Activated naive CD4-positive, alpha-beta T cell treated with anti-CD3 and anti-CD28 coated beads, Interleukin-2, amount 10 ng/mL, durations not matched to agents 7 days and 5 days (primary cell): ENCODE measurements at regions not wholly inside any gene's neighbourhood (a gene's known extent, or its start where the extent isn't known, plus 50 kb on each side); places are given as distances from the start of the nearest gene placed in this dataset.

Source experiments
- CTCF ChIA-PET: fragments of 350-600 bp; sonication (Branson Sonifier 250); formaldehyde crosslinking; loops from one replicate; lab custom pipeline; 2021; ENCODE audit warnings: antibody characterized with exemption; lab: Charles Lee
- DNase-seq: peaks from one replicate; pipeline ENCODE4 v3.0.0-alpha.2; 2020
- H3K27ac Mint-ChIP-seq: one replicate; pipeline ENCODE4 v1.8.0; 2021; ENCODE audit warnings: mild to moderate bottlenecking, moderate library complexity, mixed read lengths
- H3K27me3 Mint-ChIP-seq: one replicate; pipeline ENCODE4 v1.8.0; 2021; ENCODE audit warnings: mild to moderate bottlenecking, mixed read lengths
- H3K36me3 Mint-ChIP-seq: one replicate; pipeline ENCODE4 v1.8.0; 2021; ENCODE audit warnings: mixed read lengths
- H3K4me1 Mint-ChIP-seq: one replicate; pipeline ENCODE4 v1.8.0; 2021; ENCODE audit warnings: mixed read lengths
- H3K4me3 Mint-ChIP-seq: one replicate; pipeline ENCODE4 v1.8.0; 2021; ENCODE audit warnings: mild to moderate bottlenecking, moderate library complexity, mixed read lengths
- H3K9me3 Mint-ChIP-seq: one replicate; pipeline ENCODE4 v1.8.0; 2021; ENCODE audit warnings: mixed read lengths

GRCh38 chr6:98027898-98028297 is 744.9 kb upstream of the MMS22L start:
- no peak overlapping the region for H3K4me3 Mint-ChIP-seq
- no peaks in the 10 kb centered on the region for H3K9me3 Mint-ChIP-seq
- no peak overlapping the region for H3K27ac Mint-ChIP-seq
- no peaks in the 10 kb centered on the region for H3K27me3 Mint-ChIP-seq
- no peaks in the 10 kb centered on the region for H3K4me1 Mint-ChIP-seq
- no peaks in the 10 kb centered on the region for H3K36me3 Mint-ChIP-seq
- DNase-seq = no peak
- CTCF ChIA-PET = no interaction called here

GRCh38 chr6:98033617-98034016 is 750.6 kb upstream of the MMS22L start:
- Mint-ChIP-seq H3K4me3 (no peak overlapping the region), H3K27ac (no peak overlapping the region), H3K9me3 (no peaks in the 10 kb centered on the region), H3K36me3 (no peaks in the 10 kb centered on the region), H3K27me3 (no peaks in the 10 kb centered on the region), H3K4me1 (no peaks in the 10 kb centered on the region)
- CTCF ChIA-PET = no interaction called here
- DNase-seq = no peak

- no peak overlapping the region for H3K4me3 Mint-ChIP-seq
- no peak for DNase-seq
- H3K4me1 Mint-ChIP-seq = no peaks in the 10 kb centered on the region
- H3K9me3 Mint-ChIP-seq = no peaks in the 10 kb centered on the region
- CTCF ChIA-PET = no interaction called here
- H3K27me3 Mint-ChIP-seq = no peaks in the 10 kb centered on the region
- no peaks in the 10 kb centered on the region for H3K36me3 Mint-ChIP-seq
- no peak overlapping the region for H3K27ac Mint-ChIP-seq
Observed at GRCh38 chr6:98036344-98036923, 753.4 kb upstream of the MMS22L start.

GRCh38 chr6:98037571-98037970 is 754.6 kb upstream of the MMS22L start:
- CTCF ChIA-PET = no interaction called here
- no peaks in the 10 kb centered on the region for H3K4me1 Mint-ChIP-seq
- H3K9me3 Mint-ChIP-seq = no peaks in the 10 kb centered on the region
- H3K27ac Mint-ChIP-seq = no peak overlapping the region
- no peak for DNase-seq
- no peaks in the 10 kb centered on the region for H3K27me3 Mint-ChIP-seq
- H3K36me3 Mint-ChIP-seq = no peaks in the 10 kb centered on the region
- no peak overlapping the region for H3K4me3 Mint-ChIP-seq

- Mint-ChIP-seq H3K4me3 (no peak overlapping the region), H3K36me3 (no peaks in the 10 kb centered on the region), H3K4me1 (no peaks in the 10 kb centered on the region), H3K27me3 (no peaks in the 10 kb centered on the region), H3K9me3 (no peaks in the 10 kb centered on the region), H3K27ac (no peak overlapping the region)
- CTCF ChIA-PET = no interaction called here
- DNase-seq = no peak
Observed at GRCh38 chr6:98039443-98039842, 756.4 kb upstream of the MMS22L start.

GRCh38 chr6:98039904-98040607 is 757.0 kb upstream of the MMS22L start:
- no peak overlapping the region for H3K27ac Mint-ChIP-seq
- H3K4me3 Mint-ChIP-seq = no peak overlapping the region
- H3K9me3 Mint-ChIP-seq = no peaks in the 10 kb centered on the region
- DNase-seq = no peak
- H3K4me1 Mint-ChIP-seq = no peaks in the 10 kb centered on the region
- no peaks in the 10 kb centered on the region for H3K27me3 Mint-ChIP-seq
- H3K36me3 Mint-ChIP-seq = no peaks in the 10 kb centered on the region
- CTCF ChIA-PET = no interaction called here

GRCh38 chr6:98041056-98041455 is 758.0 kb upstream of the MMS22L start:
- Mint-ChIP-seq H3K36me3 (no peaks in the 10 kb centered on the region), H3K9me3 (no peaks in the 10 kb centered on the region), H3K27me3 (no peaks in the 10 kb centered on the region), H3K4me1 (no peaks in the 10 kb centered on the region), H3K27ac (no peak overlapping the region), H3K4me3 (no peak overlapping the region)
- DNase-seq = no peak
- CTCF ChIA-PET = no interaction called here

- Mint-ChIP-seq H3K4me3 (no peak overlapping the region), H3K27ac (no peak overlapping the region), H3K4me1 (no peaks in the 10 kb centered on the region), H3K9me3 (no peaks in the 10 kb centered on the region), H3K27me3 (no peaks in the 10 kb centered on the region), H3K36me3 (no peaks in the 10 kb centered on the region)
- DNase-seq = no peak
- CTCF ChIA-PET = no interaction called here
Observed at GRCh38 chr6:98041921-98042320, 758.9 kb upstream of the MMS22L start.

- Mint-ChIP-seq H3K36me3 (no peaks in the 10 kb centered on the region), H3K27me3 (no peaks in the 10 kb centered on the region), H3K27ac (no peak overlapping the region), H3K9me3 (no peaks in the 10 kb centered on the region), H3K4me3 (no peak overlapping the region), H3K4me1 (no peaks in the 10 kb centered on the region)
- CTCF ChIA-PET = no interaction called here
- DNase-seq = no peak
Observed at GRCh38 chr6:98044151-98044561, 761.1 kb upstream of the MMS22L start.

- CTCF ChIA-PET = no interaction called here
- DNase-seq = no peak
Observed at GRCh38 chr6:98044791-98045470, 761.9 kb upstream of the MMS22L start.

GRCh38 chr6:98047164-98047563 is 764.1 kb upstream of the MMS22L start:
- no peaks in the 10 kb centered on the region for H3K9me3 Mint-ChIP-seq
- DNase-seq = no peak
- H3K36me3 Mint-ChIP-seq = no peaks in the 10 kb centered on the region
- no peaks in the 10 kb centered on the region for H3K4me1 Mint-ChIP-seq
- H3K27me3 Mint-ChIP-seq = no peaks in the 10 kb centered on the region
- CTCF ChIA-PET = no interaction called here
- no peak overlapping the region for H3K4me3 Mint-ChIP-seq
- no peak overlapping the region for H3K27ac Mint-ChIP-seq

More at GRCh38 chr6:98044791-98045470, 761.9 kb upstream of the MMS22L start:
- no peaks in the 10 kb centered on the region for H3K9me3 Mint-ChIP-seq
- no peak overlapping the region for H3K27ac Mint-ChIP-seq
- H3K36me3 Mint-ChIP-seq = no peaks in the 10 kb centered on the region
- H3K4me3 Mint-ChIP-seq = no peak overlapping the region
- H3K27me3 Mint-ChIP-seq = no peaks in the 10 kb centered on the region
- H3K4me1 Mint-ChIP-seq = no peaks in the 10 kb centered on the region

- no peaks in the 10 kb centered on the region for H3K27me3 Mint-ChIP-seq
- CTCF ChIA-PET = no interaction called here
- H3K27ac Mint-ChIP-seq = no peak overlapping the region
- H3K36me3 Mint-ChIP-seq = no peaks in the 10 kb centered on the region
- no peaks in the 10 kb centered on the region for H3K9me3 Mint-ChIP-seq
- no peak for DNase-seq
- H3K4me3 Mint-ChIP-seq = no peak overlapping the region
- no peaks in the 10 kb centered on the region for H3K4me1 Mint-ChIP-seq
Observed at GRCh38 chr6:98047871-98048270, 764.9 kb upstream of the MMS22L start.

- Mint-ChIP-seq H3K27ac (no peak overlapping the region), H3K4me3 (no peak overlapping the region), H3K9me3 (no peaks in the 10 kb centered on the region), H3K27me3 (no peaks in the 10 kb centered on the region), H3K4me1 (no peaks in the 10 kb centered on the region), H3K36me3 (no peaks in the 10 kb centered on the region)
- DNase-seq = no peak
- CTCF ChIA-PET = interaction anchor here (0.6 kb wide), 1 partner anchor 1952 kb away, joined by 3 read pairs; no protein-coding TSS in a partner anchor
Observed at GRCh38 chr6:98054453-98054852, 771.4 kb upstream of the MMS22L start.

- Mint-ChIP-seq H3K27me3 (no peaks in the 10 kb centered on the region), H3K4me3 (no peak overlapping the region), H3K4me1 (no peaks in the 10 kb centered on the region), H3K27ac (no peak overlapping the region), H3K36me3 (no peaks in the 10 kb centered on the region), H3K9me3 (peaks cover 5% of the 10 kb centered on the region)
- CTCF ChIA-PET = no interaction called here
- DNase-seq = no peak
Observed at GRCh38 chr6:98056955-98057354, 773.9 kb upstream of the MMS22L start.

GRCh38 chr6:98067375-98067774 is 767.0 kb upstream of the POU3F2 start:
- H3K27me3 Mint-ChIP-seq = no peaks in the 10 kb centered on the region
- H3K27ac Mint-ChIP-seq = no peak overlapping the region
- no peak for DNase-seq
- H3K4me1 Mint-ChIP-seq = no peaks in the 10 kb centered on the region
- H3K9me3 Mint-ChIP-seq = no peaks in the 10 kb centered on the region
- H3K4me3 Mint-ChIP-seq = no peak overlapping the region
- CTCF ChIA-PET = no interaction called here
- H3K36me3 Mint-ChIP-seq = no peaks in the 10 kb centered on the region
